ENCODE measurements at regions not wholly inside any gene's neighbourhood (a gene's known extent, or its start where the extent isn't known, plus 50 kb on each side); places are given as distances from the start of the nearest gene placed in this dataset.

GRCh38 chr6:74197310-74197709 is 501.3 kb downstream of the CD109 start:
- TF ChIP-seq TAF1 (IDR thresholded peaks at IDR 0.05; ENCODE audit: low read depth) (no peak), POLR2AphosphoS5 (IDR thresholded peaks at IDR 0.05) (no peak), EZH2 (IDR thresholded peaks at IDR 0.05; ENCODE audit: borderline replicate concordance, insufficient read depth, low read length, poor library complexity, severe bottlenecking) (no peak)

Measured in neural cell (in vitro differentiated cells).